SHP77 (cell line): ENCODE measurements at regions not wholly inside any gene's neighbourhood (a gene's known extent, or its start where the extent isn't known, plus 50 kb on each side); places are given as distances from the start of the nearest gene placed in this dataset.

Experiments used
- DNase-seq, 2 experiments: peaks; one replicate each; lab custom pipeline; 2025; lab: John Stamatoyannopoulos, UW

DNA sequence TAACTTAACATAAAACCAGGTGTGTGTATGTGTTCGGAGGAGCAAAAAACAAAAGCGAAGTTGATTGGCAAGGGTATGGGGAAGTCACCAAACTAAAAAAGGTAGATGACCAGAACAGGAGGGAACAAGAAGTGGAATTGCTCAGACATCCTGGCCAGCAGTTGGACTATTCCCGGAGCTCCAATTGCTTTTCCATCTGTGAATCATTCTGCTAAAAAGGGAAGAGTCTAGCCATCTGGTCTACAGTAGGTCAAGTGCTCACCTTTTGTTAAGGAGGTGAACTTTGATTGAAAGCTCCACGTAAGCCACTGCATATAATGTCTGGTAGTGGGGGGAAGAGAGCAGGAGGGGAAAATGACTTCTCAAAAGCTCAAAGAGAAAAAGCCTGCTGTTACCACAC is 50.0 kb upstream of the BET1 start:
- peak; percentile 4 to 13 for DNase-seq

- no peak for DNase-seq
These were observed 51.8 kb upstream of the BET1 start for GRCh38 chr7:94055963-94056362.

- DNase-seq = no peak
These were observed 52.6 kb upstream of the BET1 start for GRCh38 chr7:94056796-94057207.

DNA sequence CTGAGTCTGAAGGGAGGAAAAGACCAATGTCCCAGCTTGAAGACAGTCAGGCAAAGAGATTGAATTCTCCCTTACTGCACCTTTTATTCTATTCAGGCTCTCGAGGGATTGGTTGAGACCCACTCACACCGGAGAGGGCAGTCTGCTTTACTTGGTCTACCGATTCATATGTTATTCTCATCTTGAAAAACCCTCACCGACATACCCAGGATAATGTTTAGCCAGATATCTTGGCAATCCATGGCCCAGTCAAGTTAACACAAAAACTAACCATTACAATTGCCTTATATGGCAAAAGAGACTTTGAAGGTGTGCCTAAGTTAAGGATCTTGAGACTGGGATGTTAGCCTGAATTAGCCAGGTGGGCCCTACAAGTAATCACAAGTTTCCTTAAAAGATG is 53.8 kb upstream of the BET1 start:
- no peak for DNase-seq

DNA sequence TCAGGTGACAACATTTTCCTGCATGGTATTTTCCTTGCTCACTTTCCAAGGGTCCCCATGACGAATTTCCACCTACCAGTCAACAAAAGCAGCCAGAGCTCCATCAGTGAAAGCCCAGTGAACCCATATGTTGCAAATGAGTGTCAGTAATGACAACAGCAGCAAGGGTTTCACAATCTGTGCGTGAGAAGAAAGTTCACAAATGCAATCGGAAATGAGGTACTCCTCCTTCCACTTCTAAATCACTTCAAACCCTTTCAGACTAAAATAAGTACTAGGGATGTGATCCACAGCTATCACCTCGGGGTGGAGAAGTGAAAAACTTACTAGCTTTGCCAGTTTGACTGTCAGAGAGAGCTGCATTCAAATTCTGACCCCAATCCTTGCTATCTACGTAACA is 55.6 kb upstream of the BET1 start:
- DNase-seq = no peak

- DNase-seq = no peak
These were observed 56.6 kb upstream of the BET1 start for GRCh38 chr7:94060752-94061151.

GRCh38 chr7:94061326-94061725 is 57.2 kb upstream of the BET1 start:
- no peak for DNase-seq

DNA sequence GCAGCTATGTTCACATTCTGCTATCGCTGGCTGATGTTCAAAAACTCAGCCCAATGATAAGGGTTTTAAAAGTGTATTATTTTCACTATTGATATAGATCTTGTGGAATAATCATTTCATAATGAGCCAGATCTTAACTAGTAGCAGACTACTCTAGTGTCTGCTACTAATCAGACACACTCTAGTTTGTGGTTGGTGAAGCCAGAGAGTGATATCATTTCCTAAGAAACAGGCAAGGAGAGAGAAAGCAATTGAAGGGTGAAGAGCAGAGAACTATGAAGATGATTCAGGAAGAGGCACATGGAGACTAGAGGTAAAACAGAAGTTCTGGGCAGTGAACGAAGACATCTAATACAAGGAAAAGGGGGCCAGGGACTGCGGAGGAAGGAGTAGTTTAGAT is 58.2 kb upstream of the BET1 start:
- DNase-seq = no peak

DNA sequence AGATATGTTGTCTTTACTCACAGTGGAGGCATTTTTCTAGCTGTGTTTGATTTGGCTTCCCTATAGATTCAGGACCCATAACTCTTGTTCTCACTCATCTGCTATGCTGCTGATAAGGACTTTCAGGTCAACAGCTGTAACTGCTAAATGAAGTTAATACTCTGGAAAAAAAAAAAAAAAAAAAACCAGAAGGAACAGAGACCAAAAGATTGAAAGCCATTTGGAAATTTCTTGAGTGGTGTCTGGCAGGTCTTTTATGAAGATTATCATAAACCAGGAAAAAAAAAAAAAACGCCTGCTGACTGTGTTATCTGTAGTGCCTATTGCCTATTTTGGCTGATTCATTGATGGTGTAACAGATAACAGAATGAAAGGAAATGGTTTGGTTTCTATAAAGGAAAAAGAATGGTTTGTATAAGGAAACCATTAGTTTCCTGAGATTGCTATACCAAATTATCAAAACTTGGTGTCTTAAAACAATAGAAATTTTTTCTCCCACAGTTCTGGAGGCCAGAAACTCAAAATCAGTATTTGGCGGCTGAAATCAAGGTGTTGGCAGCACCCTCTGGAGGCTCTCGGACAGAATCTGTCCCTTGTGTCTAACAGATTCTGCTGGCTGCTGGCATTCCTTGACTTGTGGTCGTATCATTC is 60.5 kb upstream of the BET1 start:
- no peak for DNase-seq

DNA sequence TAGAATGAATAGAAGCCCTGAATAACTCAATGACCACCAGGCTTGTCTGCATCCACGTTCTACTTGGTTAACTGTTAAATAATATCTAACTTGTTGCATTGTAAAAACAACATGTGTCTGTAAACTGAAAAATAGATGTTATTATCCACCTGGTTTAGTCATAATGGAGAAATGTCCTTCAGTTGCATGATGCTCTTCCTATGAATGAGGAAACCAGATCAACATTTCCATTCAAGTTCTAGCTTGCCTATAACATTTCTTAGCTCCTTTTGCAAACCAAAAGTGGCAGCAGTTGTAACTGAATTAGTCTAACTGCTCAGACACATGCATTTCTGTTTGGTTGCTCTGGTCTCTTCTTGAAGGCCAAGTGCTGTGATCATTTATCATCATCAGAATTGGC is 62.9 kb upstream of the BET1 start:
- DNase-seq = no peak

GRCh38 chr7:94067506-94067905 is 63.4 kb upstream of the BET1 start:
- DNase-seq = no peak

- DNase-seq = no peak
These were observed 65.1 kb upstream of the BET1 start for GRCh38 chr7:94069162-94069739.

- no peak for DNase-seq
These were observed 76.4 kb upstream of the BET1 start for GRCh38 chr7:94080551-94080950.

- DNase-seq = no peak
These were observed 78.0 kb upstream of the BET1 start for GRCh38 chr7:94082126-94082525.

DNA sequence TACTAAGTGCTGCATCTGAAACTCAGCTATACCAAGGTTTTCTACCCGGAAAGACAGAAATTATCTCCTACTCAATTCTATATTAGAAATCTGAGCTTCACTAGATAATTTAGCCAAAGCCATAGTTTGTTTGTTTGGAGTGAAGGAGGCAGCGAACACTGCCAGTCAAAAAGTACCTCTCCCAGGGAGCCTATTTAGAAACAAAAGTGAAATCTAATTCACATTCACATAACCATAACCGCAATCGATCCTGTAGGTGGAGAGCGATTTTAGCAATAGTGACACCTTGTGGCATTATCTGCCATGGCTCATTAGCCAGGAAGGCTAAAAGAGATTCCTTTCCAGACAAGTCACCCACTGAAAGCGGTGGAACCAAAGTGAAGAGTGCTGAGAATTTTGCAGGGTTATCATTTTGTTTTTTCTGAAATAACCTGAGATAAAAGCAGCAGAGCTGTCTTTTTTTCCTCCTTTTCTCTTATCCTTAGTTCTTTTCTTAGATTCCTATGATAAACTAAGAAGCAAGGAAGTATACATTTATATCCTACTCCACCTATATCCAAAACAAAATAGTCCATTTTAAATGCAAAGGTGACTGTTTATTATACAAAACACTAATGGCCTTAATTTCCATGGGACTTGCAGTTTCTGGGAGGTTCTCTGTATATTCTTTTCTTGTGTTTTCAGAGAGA is 83.7 kb upstream of the BET1 start:
- peak; percentile 16 to 38 for DNase-seq

GRCh38 chr7:94088560-94088959 is 84.4 kb upstream of the BET1 start:
- DNase-seq = no peak

- DNase-seq = no peak
These were observed 85.7 kb upstream of the BET1 start for GRCh38 chr7:94089806-94090205.

DNA sequence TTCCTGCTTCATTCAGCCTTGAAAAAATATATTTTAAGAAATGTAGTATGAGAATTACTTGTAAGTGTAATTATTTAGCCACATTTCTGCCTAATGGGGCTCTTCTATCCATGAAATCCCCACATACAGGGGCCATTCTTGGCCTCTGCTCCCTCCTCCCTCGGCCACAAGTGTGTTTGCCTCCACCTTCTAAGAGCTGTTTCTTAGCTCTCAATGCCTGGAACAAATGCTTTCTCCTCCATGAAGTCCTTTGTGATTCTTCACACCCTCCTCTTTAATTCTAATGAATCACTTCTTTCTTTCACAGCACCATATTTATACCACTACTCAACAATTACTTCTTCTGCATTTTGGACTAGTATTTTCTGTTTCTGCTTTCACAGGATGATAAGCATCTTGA is 88.8 kb upstream of the BET1 start:
- no peak for DNase-seq

- DNase-seq = no peak
These were observed 90.1 kb upstream of the BET1 start for GRCh38 chr7:94094298-94094697.

DNA sequence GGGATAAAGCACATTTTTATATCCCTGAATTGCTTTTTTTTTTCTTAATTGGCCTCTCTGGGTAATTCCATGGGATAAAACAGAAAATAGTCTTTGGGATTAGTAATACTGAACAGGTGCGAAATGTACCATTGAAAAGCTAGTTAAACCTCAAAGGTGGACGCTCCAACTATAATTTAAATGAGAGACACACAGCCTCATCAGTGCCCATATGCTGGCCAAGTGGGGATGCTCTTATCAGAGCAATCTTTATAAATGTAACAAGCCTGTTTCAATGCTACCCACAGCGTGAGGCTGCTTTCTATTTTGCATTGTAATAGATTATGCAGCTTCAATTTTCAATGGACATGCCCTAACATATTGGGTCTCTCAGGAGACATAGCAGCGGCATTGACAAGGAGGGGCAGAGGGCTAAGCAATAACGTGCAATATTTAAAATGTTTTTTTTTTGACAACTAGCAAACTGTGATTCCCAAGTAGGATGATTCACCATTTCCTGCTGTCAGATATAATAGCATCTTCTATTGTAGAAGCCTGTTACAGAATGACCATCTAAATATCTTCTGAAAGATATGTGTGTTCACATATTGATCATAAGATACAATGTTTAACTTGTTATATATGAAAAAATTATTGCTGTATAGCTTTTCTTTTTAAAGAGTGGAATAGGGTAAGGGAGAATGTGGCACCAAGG is 91.3 kb upstream of the BET1 start:
- no peak for DNase-seq

GRCh38 chr7:94099679-94100078 is 95.5 kb upstream of the BET1 start:
- no peak for DNase-seq

DNA sequence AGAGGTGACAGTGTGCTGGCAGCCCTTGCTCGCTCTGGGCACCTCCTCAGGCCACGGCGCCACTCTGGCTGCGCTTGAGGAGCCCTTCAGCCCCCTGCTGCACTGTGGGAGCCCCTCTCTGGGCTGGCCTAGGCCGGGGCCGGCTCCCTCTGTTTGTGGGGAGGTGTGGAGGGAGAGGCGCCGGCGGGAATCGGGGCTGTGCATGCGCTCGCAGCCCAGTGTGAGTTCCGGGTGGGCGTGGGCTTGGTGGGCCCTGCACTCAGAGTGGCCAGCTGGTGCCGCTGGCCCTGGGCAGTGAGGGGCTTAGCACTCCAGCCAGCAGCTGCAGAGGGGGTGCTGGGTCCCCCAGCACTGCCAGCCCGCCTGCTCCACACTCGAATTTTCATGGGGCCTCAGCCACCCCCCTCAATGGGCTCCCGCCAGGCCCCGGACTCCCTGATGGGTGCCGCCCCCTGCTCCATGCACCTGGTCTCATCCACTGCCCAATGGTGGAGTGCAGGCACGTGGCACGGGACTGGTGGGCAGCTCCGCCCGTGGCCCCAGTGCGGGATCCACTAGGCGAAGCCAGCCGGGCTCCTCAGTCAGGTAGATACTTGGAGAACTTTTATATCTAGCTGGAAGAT is 96.7 kb upstream of the BET1 start:
- no peak for DNase-seq

DNA sequence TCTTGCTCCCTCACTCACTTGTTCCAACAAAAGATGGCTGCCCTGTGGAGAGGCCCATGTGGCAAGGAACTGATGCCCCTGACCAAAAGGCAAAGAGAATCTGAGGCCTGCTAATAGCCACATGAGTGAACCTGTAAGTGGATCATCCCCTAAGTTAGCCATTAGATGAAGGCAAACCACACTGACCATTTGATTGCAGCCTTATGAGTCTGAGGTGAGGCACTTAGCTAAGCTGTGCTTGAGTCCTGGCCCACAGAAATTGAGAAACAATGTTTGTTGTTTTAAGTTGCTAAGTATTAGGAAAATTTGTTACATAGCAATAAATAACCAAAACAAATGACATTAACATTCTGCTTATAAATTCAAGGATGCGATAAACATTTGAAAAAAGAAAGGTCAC is 100.1 kb upstream of the BET1 start:
- no peak for DNase-seq
